ENCODE measurements at regions not wholly inside any gene's neighbourhood (a gene's known extent, or its start where the extent isn't known, plus 50 kb on each side); places are given as distances from the start of the nearest gene placed in this dataset.

DNA sequence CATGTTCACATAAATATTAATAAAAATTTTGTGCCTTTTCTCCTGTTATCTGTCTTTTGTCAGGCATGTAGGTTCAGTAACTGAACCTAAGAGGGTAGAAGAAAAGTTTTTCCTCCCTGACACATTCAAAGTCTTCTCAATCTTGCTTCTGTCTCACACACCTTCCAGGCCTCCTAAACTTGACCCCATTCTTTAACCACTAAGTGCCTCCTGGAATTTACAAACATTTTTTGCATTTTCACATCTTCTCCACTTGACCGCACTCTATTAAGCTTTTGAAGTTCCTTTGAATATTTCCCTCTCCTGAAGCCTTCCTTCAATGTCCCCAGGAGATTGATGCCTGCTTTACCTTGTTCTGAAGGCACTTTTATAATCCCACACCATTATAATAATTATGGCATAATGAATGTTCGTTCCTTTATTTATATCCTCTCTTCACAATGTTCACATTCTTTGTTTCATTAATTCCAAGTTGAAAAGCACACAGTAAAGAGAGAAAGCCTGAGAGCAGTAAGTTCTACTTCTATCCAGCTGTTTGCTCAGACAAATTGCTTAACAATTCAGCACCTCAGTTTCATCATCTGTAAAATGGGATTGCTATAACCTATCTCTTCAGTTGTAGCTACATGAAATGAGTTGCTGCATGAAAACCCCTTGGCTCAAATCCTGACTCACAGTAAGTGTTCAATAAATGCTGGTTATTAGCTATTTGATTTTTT, 184.8 kb upstream of the KLHL29 start:
- no peak for DNase-seq (ENCODE audit: low spot score)
- H3K27me3 ChIP-seq (ENCODE audit: control insufficient read depth in 3 of 3, insufficient read depth in 3 of 3, low read depth in 1 of 3, low read length in 3 of 3): no peaks in the 10 kb centered on the region
- no peak overlapping the region for H2BK5ac ChIP-seq (ENCODE audit: low read length)
- no peak overlapping the region for H3K27ac ChIP-seq (replicated peaks; ENCODE audit: low read length)
- no peak overlapping the region for H3K4ac ChIP-seq (ENCODE audit: low read length)
- H2AK5ac ChIP-seq (ENCODE audit: low read depth, low read length): no peak overlapping the region
- no CpG with 5 or more reads among the region's 2 CpGs for WGBS, 2 donors (ENCODE audit: extremely low coverage in 2 of 2, insufficient read length in 2 of 2, insufficient replicate concordance in 1 of 2)
- no peak overlapping the region for H2BK12ac ChIP-seq (ENCODE audit: low read length)
- no peak overlapping the region for H3K4me3 ChIP-seq (ENCODE audit: low read length in 2 of 2)
- no peak overlapping the region for H2BK120ac ChIP-seq (ENCODE audit: low read depth, low read length)
- no peaks in the 10 kb centered on the region for H3K79me1 ChIP-seq (ENCODE audit: low read depth, low read length)
- no peak overlapping the region for H4K8ac ChIP-seq (ENCODE audit: low read depth, low read length)
- H4K91ac ChIP-seq (ENCODE audit: low read depth, low read length, poor library complexity): no peak overlapping the region
- no peak overlapping the region for H2AFZ ChIP-seq (ENCODE audit: low read length)
- H3K18ac ChIP-seq (ENCODE audit: low read length): no peak overlapping the region
- no peaks in the 10 kb centered on the region for H3K9me3 ChIP-seq (replicated peaks in 1 of 2; ENCODE audit: control insufficient read depth in 2 of 2, insufficient read depth in 1 of 2, low read depth in 1 of 2, low read length in 2 of 2)
- no peak overlapping the region for H3K23ac ChIP-seq (ENCODE audit: low read depth, low read length, poor library complexity)
- H3K9ac ChIP-seq (ENCODE audit: low read depth, low read length, poor library complexity): no peak overlapping the region
- H3K4me1 ChIP-seq (ENCODE audit: control insufficient read depth in 2 of 2, insufficient read depth in 1 of 2, low read depth in 1 of 2, low read length in 2 of 2): no peaks in the 10 kb centered on the region
- H3K36me3 ChIP-seq (replicated peaks in 1 of 2; ENCODE audit: control insufficient read depth in 2 of 2, insufficient read depth in 2 of 2, low read length in 2 of 2): no peaks in the 10 kb centered on the region
- H2BK15ac ChIP-seq (ENCODE audit: low read length): no peak overlapping the region
- H3K4me2 ChIP-seq (ENCODE audit: insufficient read depth, low read length, poor library complexity, severe bottlenecking): no peak overlapping the region
- H3K14ac ChIP-seq (ENCODE audit: low read length): no peak overlapping the region

DNA sequence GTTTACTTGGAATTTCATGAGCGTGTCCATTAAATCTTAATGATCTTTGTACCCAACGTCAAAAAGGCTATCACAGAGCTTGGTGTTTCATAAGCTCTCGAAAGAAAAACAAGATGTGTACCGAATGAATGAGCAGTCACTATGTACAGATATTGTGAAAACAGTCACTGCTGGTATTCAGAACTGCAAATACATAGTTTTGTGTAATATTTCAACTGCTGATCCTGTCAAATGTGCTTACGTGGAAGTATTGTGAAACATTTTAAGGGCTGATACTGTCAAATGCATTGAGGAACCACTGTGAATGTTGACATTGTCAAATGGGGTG, 184.2 kb upstream of the KLHL29 start:
- H3K4me2 ChIP-seq (ENCODE audit: insufficient read depth, low read length, poor library complexity, severe bottlenecking): no peak overlapping the region
- H3K27me3 ChIP-seq (ENCODE audit: control insufficient read depth in 3 of 3, insufficient read depth in 3 of 3, low read depth in 1 of 3, low read length in 3 of 3): no peaks in the 10 kb centered on the region
- H4K8ac ChIP-seq (ENCODE audit: low read depth, low read length): no peak overlapping the region
- H3K27ac ChIP-seq (replicated peaks; ENCODE audit: low read length): no peak overlapping the region
- H2BK120ac ChIP-seq (ENCODE audit: low read depth, low read length): no peak overlapping the region
- H3K4me1 ChIP-seq (ENCODE audit: control insufficient read depth in 2 of 2, insufficient read depth in 1 of 2, low read depth in 1 of 2, low read length in 2 of 2): no peaks in the 10 kb centered on the region
- WGBS, 2 donors (ENCODE audit: extremely low coverage in 2 of 2, insufficient read length in 2 of 2, insufficient replicate concordance in 1 of 2): no CpG with 5 or more reads among the region's 5 CpGs
- H3K4ac ChIP-seq (ENCODE audit: low read length): no peak overlapping the region
- H2AFZ ChIP-seq (ENCODE audit: low read length): no peak overlapping the region
- H2BK12ac ChIP-seq (ENCODE audit: low read length): no peak overlapping the region
- H3K14ac ChIP-seq (ENCODE audit: low read length): no peak overlapping the region
- no peak overlapping the region for H3K18ac ChIP-seq (ENCODE audit: low read length)
- no peaks in the 10 kb centered on the region for H3K9me3 ChIP-seq (replicated peaks in 1 of 2; ENCODE audit: control insufficient read depth in 2 of 2, insufficient read depth in 1 of 2, low read depth in 1 of 2, low read length in 2 of 2)
- no peak overlapping the region for H3K9ac ChIP-seq (ENCODE audit: low read depth, low read length, poor library complexity)
- no peak overlapping the region for H3K4me3 ChIP-seq (ENCODE audit: low read length in 2 of 2)
- no peak overlapping the region for H2BK15ac ChIP-seq (ENCODE audit: low read length)
- H2AK5ac ChIP-seq (ENCODE audit: low read depth, low read length): no peak overlapping the region
- no peak overlapping the region for H4K91ac ChIP-seq (ENCODE audit: low read depth, low read length, poor library complexity)
- no peaks in the 10 kb centered on the region for H3K36me3 ChIP-seq (replicated peaks in 1 of 2; ENCODE audit: control insufficient read depth in 2 of 2, insufficient read depth in 2 of 2, low read length in 2 of 2)
- H3K23ac ChIP-seq (ENCODE audit: low read depth, low read length, poor library complexity): no peak overlapping the region
- DNase-seq (ENCODE audit: low spot score): no peak
- no peak overlapping the region for H2BK5ac ChIP-seq (ENCODE audit: low read length)
- H3K79me1 ChIP-seq (ENCODE audit: low read depth, low read length): no peaks in the 10 kb centered on the region

DNA sequence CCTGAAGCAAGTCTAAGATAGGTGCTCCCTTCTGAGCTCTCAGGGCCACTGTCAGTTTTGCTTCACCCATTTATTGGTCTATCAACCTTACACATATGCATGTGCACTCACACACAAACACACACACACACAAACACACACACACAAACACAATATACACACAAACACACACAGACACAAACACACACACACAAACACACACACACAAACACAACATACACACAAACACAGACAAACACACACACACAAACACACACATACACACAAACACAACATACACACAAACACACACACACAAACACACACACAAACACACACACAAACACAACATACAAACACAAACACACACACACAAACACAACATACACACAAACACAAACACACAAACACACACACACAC, 181.6 kb upstream of the KLHL29 start:
- Histone ChIP-seq H2BK15ac (ENCODE audit: low read length) (no peak overlapping the region), H2BK12ac (ENCODE audit: low read length) (no peak overlapping the region), H3K79me1 (ENCODE audit: low read depth, low read length) (no peaks in the 10 kb centered on the region), H3K9me3 (replicated peaks in 1 of 2; ENCODE audit: control insufficient read depth in 2 of 2, insufficient read depth in 1 of 2, low read depth in 1 of 2, low read length in 2 of 2) (no peaks in the 10 kb centered on the region), H3K18ac (ENCODE audit: low read length) (no peak overlapping the region), H2BK5ac (ENCODE audit: low read length) (no peak overlapping the region), H4K8ac (ENCODE audit: low read depth, low read length) (no peak overlapping the region), H3K4me2 (ENCODE audit: insufficient read depth, low read length, poor library complexity, severe bottlenecking) (no peak overlapping the region), H3K27ac (replicated peaks; ENCODE audit: low read length) (no peak overlapping the region), H3K14ac (ENCODE audit: low read length) (no peak overlapping the region), H3K36me3 (replicated peaks in 1 of 2; ENCODE audit: control insufficient read depth in 2 of 2, insufficient read depth in 2 of 2, low read length in 2 of 2) (no peaks in the 10 kb centered on the region), H3K4ac (ENCODE audit: low read length) (no peak overlapping the region), H3K9ac (ENCODE audit: low read depth, low read length, poor library complexity) (no peak overlapping the region), H4K91ac (ENCODE audit: low read depth, low read length, poor library complexity) (peak overlapping the region; percentile 34), H2BK120ac (ENCODE audit: low read depth, low read length) (no peak overlapping the region), H3K27me3 (ENCODE audit: control insufficient read depth in 3 of 3, insufficient read depth in 3 of 3, low read depth in 1 of 3, low read length in 3 of 3) (peaks cover 0 to 5% (median 0%) of the 10 kb centered on the region in 3 experiments), H3K23ac (ENCODE audit: low read depth, low read length, poor library complexity) (no peak overlapping the region), H2AFZ (ENCODE audit: low read length) (no peak overlapping the region), H2AK5ac (ENCODE audit: low read depth, low read length) (no peak overlapping the region), H3K4me3 (ENCODE audit: low read length in 2 of 2) (peak overlapping the region in 1 of 2 donors; percentile 55), H3K4me1 (ENCODE audit: control insufficient read depth in 2 of 2, insufficient read depth in 1 of 2, low read depth in 1 of 2, low read length in 2 of 2) (no peaks in the 10 kb centered on the region)
- no peak for DNase-seq (ENCODE audit: low spot score)

DNA sequence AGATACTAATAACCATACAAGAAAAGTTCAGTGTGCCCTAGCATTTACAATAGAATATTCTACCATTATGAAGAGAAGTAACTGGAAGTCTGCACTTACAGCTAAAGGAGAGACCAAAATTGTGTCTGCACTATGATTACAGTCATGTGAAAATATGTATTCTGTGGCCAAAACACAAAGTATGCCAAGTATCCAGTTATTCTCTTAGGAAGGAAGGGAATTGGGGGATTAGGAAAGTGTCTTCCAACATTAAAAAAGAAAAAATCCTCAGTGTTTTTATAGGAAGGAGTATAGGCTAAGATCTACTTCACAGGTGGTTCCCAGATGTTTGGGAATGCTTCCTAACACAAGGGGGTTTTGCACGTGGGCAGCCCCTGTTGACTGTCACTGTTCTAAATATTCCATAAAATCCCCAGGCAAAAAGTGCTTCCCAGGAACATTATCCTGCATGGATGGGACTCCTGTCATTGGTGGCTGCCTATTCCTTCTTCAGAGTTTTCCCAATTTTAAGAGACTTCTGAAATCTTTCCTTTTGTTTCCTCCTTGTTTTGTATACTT, 180.2 kb upstream of the KLHL29 start:
- no CpG with 5 or more reads among the region's 1 CpG for WGBS, 2 donors (ENCODE audit: extremely low coverage in 2 of 2, insufficient read length in 2 of 2, insufficient replicate concordance in 1 of 2)
- Histone ChIP-seq H4K91ac (ENCODE audit: low read depth, low read length, poor library complexity) (no peak overlapping the region), H3K4me3 (ENCODE audit: low read length in 2 of 2) (no peak overlapping the region)

More for the DNA sequence above, 180.2 kb upstream of the KLHL29 start:
- Histone ChIP-seq H3K14ac (ENCODE audit: low read length) (no peak overlapping the region), H3K18ac (ENCODE audit: low read length) (no peak overlapping the region), H2BK15ac (ENCODE audit: low read length) (no peak overlapping the region), H3K4me1 (ENCODE audit: control insufficient read depth in 2 of 2, insufficient read depth in 1 of 2, low read depth in 1 of 2, low read length in 2 of 2) (no peaks in the 10 kb centered on the region), H3K27me3 (ENCODE audit: control insufficient read depth in 3 of 3, insufficient read depth in 3 of 3, low read depth in 1 of 3, low read length in 3 of 3) (peaks cover 0 to 7% (median 0%) of the 10 kb centered on the region in 3 experiments), H3K27ac (replicated peaks; ENCODE audit: low read length) (no peak overlapping the region), H3K36me3 (replicated peaks in 1 of 2; ENCODE audit: control insufficient read depth in 2 of 2, insufficient read depth in 2 of 2, low read length in 2 of 2) (no peaks in the 10 kb centered on the region), H3K4me2 (ENCODE audit: insufficient read depth, low read length, poor library complexity, severe bottlenecking) (no peak overlapping the region), H3K4ac (ENCODE audit: low read length) (no peak overlapping the region), H2BK5ac (ENCODE audit: low read length) (no peak overlapping the region), H3K23ac (ENCODE audit: low read depth, low read length, poor library complexity) (no peak overlapping the region), H2BK12ac (ENCODE audit: low read length) (no peak overlapping the region), H4K8ac (ENCODE audit: low read depth, low read length) (no peak overlapping the region), H3K9ac (ENCODE audit: low read depth, low read length, poor library complexity) (no peak overlapping the region), H2AK5ac (ENCODE audit: low read depth, low read length) (no peak overlapping the region), H3K79me1 (ENCODE audit: low read depth, low read length) (no peaks in the 10 kb centered on the region), H2BK120ac (ENCODE audit: low read depth, low read length) (no peak overlapping the region), H3K9me3 (replicated peaks in 1 of 2; ENCODE audit: control insufficient read depth in 2 of 2, insufficient read depth in 1 of 2, low read depth in 1 of 2, low read length in 2 of 2) (no peaks in the 10 kb centered on the region), H2AFZ (ENCODE audit: low read length) (no peak overlapping the region)
- DNase-seq (ENCODE audit: low spot score): no peak
